ENCODE measurements at regions not wholly inside any gene's neighbourhood (a gene's known extent, or its start where the extent isn't known, plus 50 kb on each side); places are given as distances from the start of the nearest gene placed in this dataset.

DNA sequence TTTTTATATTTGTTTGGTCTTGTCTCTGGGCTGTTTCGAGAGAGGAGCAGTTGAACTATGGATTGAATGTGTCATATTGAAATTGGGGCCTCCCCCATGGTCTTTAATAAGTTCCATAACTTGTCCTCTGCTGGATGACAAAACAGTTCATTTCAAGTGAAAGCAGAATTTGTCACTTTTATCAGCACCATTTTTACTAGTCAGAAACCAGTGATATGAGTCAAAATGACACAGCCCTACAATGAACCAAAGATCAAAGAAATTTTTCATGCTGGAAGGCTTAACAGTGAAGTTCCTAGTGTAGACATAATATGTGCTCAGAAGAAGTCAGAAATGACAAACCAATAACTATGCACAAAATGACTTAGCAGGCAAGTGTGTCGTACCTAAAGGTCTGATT is 133.6 kb upstream of the VWC2 start:
- H3K27me3 ChIP-seq (ENCODE audit: insufficient read depth, low read length), result no peaks in the 10 kb centered on the region
- TF ChIP-seq, protein P1, sequence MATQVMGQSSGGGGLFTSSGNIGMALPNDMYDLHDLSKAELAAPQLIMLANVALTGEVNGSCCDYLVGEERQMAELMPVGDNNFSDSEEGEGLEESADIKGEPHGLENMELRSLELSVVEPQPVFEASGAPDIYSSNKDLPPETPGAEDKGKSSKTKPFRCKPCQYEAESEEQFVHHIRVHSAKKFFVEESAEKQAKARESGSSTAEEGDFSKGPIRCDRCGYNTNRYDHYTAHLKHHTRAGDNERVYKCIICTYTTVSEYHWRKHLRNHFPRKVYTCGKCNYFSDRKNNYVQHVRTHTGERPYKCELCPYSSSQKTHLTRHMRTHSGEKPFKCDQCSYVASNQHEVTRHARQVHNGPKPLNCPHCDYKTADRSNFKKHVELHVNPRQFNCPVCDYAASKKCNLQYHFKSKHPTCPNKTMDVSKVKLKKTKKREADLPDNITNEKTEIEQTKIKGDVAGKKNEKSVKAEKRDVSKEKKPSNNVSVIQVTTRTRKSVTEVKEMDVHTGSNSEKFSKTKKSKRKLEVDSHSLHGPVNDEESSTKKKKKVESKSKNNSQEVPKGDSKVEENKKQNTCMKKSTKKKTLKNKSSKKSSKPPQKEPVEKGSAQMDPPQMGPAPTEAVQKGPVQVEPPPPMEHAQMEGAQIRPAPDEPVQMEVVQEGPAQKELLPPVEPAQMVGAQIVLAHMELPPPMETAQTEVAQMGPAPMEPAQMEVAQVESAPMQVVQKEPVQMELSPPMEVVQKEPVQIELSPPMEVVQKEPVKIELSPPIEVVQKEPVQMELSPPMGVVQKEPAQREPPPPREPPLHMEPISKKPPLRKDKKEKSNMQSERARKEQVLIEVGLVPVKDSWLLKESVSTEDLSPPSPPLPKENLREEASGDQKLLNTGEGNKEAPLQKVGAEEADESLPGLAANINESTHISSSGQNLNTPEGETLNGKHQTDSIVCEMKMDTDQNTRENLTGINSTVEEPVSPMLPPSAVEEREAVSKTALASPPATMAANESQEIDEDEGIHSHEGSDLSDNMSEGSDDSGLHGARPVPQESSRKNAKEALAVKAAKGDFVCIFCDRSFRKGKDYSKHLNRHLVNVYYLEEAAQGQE (IDR thresholded peaks at IDR 0.05; ENCODE audit: low read depth), result no peak
- TF ChIP-seq EZH2 (IDR thresholded peaks at IDR 0.05) (no peak), POLR2AphosphoS5 (IDR thresholded peaks at IDR 0.05; ENCODE audit: low read depth, low read length) (no peak), RAD21 (IDR thresholded peaks at IDR 0.05; ENCODE audit: low read depth) (no peak), POLR2A (IDR thresholded peaks at IDR 0.05; ENCODE audit: borderline replicate concordance, extremely low read depth, insufficient read depth, insufficient read length) (no peak), ZNF274 (IDR thresholded peaks at IDR 0.05; ENCODE audit: low read depth, low read length) (no peak), CEBPB (IDR thresholded peaks at IDR 0.05; ENCODE audit: low read depth) (no peak), SIN3A (IDR thresholded peaks at IDR 0.05; ENCODE audit: low read depth) (no peak), EZH2phosphoT487 (IDR thresholded peaks at IDR 0.05; ENCODE audit: borderline replicate concordance) (no peak), SP1 (IDR thresholded peaks at IDR 0.05; ENCODE audit: low read depth) (no peak)
- TF ChIP-seq, protein P2, sequence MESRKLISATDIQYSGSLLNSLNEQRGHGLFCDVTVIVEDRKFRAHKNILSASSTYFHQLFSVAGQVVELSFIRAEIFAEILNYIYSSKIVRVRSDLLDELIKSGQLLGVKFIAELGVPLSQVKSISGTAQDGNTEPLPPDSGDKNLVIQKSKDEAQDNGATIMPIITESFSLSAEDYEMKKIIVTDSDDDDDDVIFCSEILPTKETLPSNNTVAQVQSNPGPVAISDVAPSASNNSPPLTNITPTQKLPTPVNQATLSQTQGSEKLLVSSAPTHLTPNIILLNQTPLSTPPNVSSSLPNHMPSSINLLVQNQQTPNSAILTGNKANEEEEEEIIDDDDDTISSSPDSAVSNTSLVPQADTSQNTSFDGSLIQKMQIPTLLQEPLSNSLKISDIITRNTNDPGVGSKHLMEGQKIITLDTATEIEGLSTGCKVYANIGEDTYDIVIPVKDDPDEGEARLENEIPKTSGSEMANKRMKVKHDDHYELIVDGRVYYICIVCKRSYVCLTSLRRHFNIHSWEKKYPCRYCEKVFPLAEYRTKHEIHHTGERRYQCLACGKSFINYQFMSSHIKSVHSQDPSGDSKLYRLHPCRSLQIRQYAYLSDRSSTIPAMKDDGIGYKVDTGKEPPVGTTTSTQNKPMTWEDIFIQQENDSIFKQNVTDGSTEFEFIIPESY (IDR thresholded peaks at IDR 0.05; ENCODE audit: extremely low read depth, insufficient replicate concordance, low read length), result no peak
- no peak overlapping the region for H2AFZ ChIP-seq (ENCODE audit: low read depth, low read length, poor library complexity, severe bottlenecking)
- H3K9me2 ChIP-seq (ENCODE audit: insufficient read depth), result no peaks in the 10 kb centered on the region
- H3K4me2 ChIP-seq (ENCODE audit: low read length), result no peak overlapping the region
- POLR2A ChIA-PET, result no interaction called here
- peaks cover 11 to 23% of the 10 kb centered on the region in 2 experiments; a peak in 2 of 4 replicates for H3K9me3 ChIP-seq (ENCODE audit: control insufficient read depth in 1 of 2, insufficient read depth in 1 of 2, low read depth in 1 of 2, low read length in 2 of 2)
- no peaks in the 10 kb centered on the region for H4K20me1 ChIP-seq (ENCODE audit: insufficient read depth)
- no peak overlapping the region for H3K4me3 ChIP-seq (replicated peaks in 1 of 2; ENCODE audit: low read depth in 1 of 2, low read length in 2 of 2)
- no peaks in the 10 kb centered on the region for H3K79me2 ChIP-seq (ENCODE audit: insufficient read depth, low read length)
- CTCF ChIA-PET, result no interaction called here
- no peak overlapping the region for H3K27ac ChIP-seq (ENCODE audit: low read depth, low read length)
- no peaks in the 10 kb centered on the region for H3K4me1 ChIP-seq (ENCODE audit: control insufficient read depth in 1 of 2, insufficient read depth in 2 of 2, low read length in 2 of 2)
- ATAC-seq (no peak), DNase-seq (ENCODE audit: low read depth, low spot score) (no peak)
- intact Hi-C loops (cut with micrococcal nuclease), result no loop called here
- RAD21 ChIA-PET (ENCODE audit: low non-redundant PET in 1 of 2, low total read pairs in 2 of 2, uncharacterized antibody in 2 of 2, unreplicated experiment in 2 of 2), result no interaction called here
- H3K9ac ChIP-seq (ENCODE audit: low read length), result no peak overlapping the region
- H3K36me3 ChIP-seq (ENCODE audit: control insufficient read depth in 1 of 2, insufficient read depth in 2 of 2, low read length in 2 of 2), result no peaks in the 10 kb centered on the region
- no TSS peak for BruUV-seq (replicated peaks)
